ENCODE measurements at regions not wholly inside any gene's neighbourhood (a gene's known extent, or its start where the extent isn't known, plus 50 kb on each side); places are given as distances from the start of the nearest gene placed in this dataset.

DNA sequence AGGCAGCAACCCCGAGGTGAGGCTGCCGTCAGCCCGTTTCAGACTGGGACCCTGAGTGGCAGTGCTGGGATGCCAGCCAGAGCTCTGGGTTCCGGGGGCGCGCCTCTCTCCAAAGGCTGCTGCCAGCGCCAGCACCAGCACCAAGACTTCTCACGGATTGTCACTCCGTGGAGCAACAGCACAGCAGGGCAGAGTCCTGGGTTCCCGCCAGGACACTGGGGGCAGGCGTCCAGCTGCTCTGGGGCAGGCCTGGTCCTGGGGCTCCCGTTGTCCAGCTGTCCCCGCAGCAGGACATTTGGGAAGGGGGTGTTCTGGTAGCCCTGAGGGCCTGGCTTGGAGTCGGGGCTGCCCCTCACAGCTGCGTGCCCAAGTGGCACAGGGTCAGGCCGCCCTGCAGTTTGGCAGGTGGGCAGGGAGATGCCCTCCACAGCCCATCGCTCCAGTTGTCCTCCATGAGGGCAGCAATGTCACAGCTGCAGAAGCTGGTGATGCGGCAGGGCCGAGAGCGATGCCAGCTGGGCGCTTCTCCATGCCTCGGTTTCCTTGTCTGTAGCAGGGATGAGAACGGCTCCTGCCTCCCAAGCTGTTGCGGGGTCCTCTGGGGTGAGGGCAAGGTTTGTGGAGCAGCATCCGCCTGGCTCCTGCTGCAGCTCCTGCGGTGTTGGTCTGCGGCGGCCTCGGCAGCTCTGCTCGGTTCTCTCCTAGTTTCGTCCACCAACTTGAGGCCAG, 137.3 kb upstream of the CIBAR2 start:
- no peak for TF ChIP-seq EZH2 (IDR thresholded peaks at IDR 0.05; ENCODE audit: insufficient read depth, low read length)
- TF ChIP-seq, protein P1, sequence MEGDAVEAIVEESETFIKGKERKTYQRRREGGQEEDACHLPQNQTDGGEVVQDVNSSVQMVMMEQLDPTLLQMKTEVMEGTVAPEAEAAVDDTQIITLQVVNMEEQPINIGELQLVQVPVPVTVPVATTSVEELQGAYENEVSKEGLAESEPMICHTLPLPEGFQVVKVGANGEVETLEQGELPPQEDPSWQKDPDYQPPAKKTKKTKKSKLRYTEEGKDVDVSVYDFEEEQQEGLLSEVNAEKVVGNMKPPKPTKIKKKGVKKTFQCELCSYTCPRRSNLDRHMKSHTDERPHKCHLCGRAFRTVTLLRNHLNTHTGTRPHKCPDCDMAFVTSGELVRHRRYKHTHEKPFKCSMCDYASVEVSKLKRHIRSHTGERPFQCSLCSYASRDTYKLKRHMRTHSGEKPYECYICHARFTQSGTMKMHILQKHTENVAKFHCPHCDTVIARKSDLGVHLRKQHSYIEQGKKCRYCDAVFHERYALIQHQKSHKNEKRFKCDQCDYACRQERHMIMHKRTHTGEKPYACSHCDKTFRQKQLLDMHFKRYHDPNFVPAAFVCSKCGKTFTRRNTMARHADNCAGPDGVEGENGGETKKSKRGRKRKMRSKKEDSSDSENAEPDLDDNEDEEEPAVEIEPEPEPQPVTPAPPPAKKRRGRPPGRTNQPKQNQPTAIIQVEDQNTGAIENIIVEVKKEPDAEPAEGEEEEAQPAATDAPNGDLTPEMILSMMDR (IDR thresholded peaks at IDR 0.05; ENCODE audit: insufficient read depth, low read depth, low read length), result no peak
- Histone ChIP-seq H3K36me3 (ENCODE audit: insufficient read depth, low read length) (no peaks in the 10 kb centered on the region), H3K79me2 (ENCODE audit: insufficient read depth, low read length) (peaks cover 10% of the 10 kb centered on the region), H3K9ac (ENCODE audit: low read length) (no peak overlapping the region), H3K27ac (ENCODE audit: low read depth, low read length) (no peak overlapping the region), H3K9me3 (ENCODE audit: insufficient read depth, low read depth, low read length) (no peaks in the 10 kb centered on the region), H2AFZ (ENCODE audit: low read depth, low read length) (no peak overlapping the region), H3K4me3 (ENCODE audit: insufficient read depth, low read depth, low read length) (no peak overlapping the region), H3K4me2 (ENCODE audit: low read length) (no peak overlapping the region), H3K4me1 (ENCODE audit: insufficient read depth, low read length) (peaks cover 5% of the 10 kb centered on the region), H4K20me1 (ENCODE audit: insufficient read depth, low read length) (peaks cover 91% of the 10 kb centered on the region), H3K27me3 (ENCODE audit: insufficient read depth, low read length) (no peaks in the 10 kb centered on the region)
- Mint-ChIP-seq H3K36me3 (ENCODE audit: low read depth, unreplicated experiment) (peaks cover 4% of the 10 kb centered on the region), H3K27ac (ENCODE audit: unreplicated experiment) (no peak overlapping the region), H3K4me3 (ENCODE audit: unreplicated experiment) (no peak overlapping the region), H3K9me3 (ENCODE audit: unreplicated experiment) (no peaks in the 10 kb centered on the region), H3K4me1 (ENCODE audit: low read depth, unreplicated experiment) (peaks cover 5% of the 10 kb centered on the region), H3K27me3 (ENCODE audit: low read depth, unreplicated experiment) (peaks cover 11% of the 10 kb centered on the region)
- DNase-seq (ENCODE audit: low read depth), result no peak
- no peak for FAIRE-seq

DNA sequence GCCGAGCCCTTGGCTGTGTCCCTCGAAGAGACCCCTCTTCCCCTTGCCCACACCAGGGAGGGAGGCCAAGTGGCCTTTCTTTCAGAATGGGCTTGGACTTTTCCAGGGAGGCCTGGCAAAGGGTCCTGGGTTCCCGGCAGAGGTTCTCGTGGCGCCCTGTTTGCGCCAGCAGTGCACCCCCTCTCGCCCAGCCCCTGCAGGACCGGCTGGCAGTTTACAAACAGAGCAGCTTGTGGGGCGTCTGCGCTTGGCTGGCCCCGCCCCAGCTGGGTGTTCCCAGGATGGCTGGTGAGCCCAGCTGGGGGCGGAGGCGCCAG, 137.8 kb upstream of the CIBAR2 start:
- no peak for TF ChIP-seq EZH2 (IDR thresholded peaks at IDR 0.05; ENCODE audit: insufficient read depth, low read length)
- TF ChIP-seq, protein P1 (IDR thresholded peaks at IDR 0.05; ENCODE audit: insufficient read depth, low read depth, low read length), result no peak
- peaks cover 5% of the 10 kb centered on the region for H3K4me1 ChIP-seq (ENCODE audit: insufficient read depth, low read length)
- no peak overlapping the region for H3K4me3 Mint-ChIP-seq (ENCODE audit: unreplicated experiment)
- peaks cover 91% of the 10 kb centered on the region for H4K20me1 ChIP-seq (ENCODE audit: insufficient read depth, low read length)
- peaks cover 5% of the 10 kb centered on the region for H3K4me1 Mint-ChIP-seq (ENCODE audit: low read depth, unreplicated experiment)
- H3K27ac ChIP-seq (ENCODE audit: low read depth, low read length), result no peak overlapping the region
- no peak overlapping the region for H3K4me3 ChIP-seq (ENCODE audit: insufficient read depth, low read depth, low read length)
- H3K27me3 Mint-ChIP-seq (ENCODE audit: low read depth, unreplicated experiment), result peaks cover 11% of the 10 kb centered on the region
- no peaks in the 10 kb centered on the region for H3K27me3 ChIP-seq (ENCODE audit: insufficient read depth, low read length)
- no peak overlapping the region for H2AFZ ChIP-seq (ENCODE audit: low read depth, low read length)
- no peak overlapping the region for H3K4me2 ChIP-seq (ENCODE audit: low read length)
- H3K79me2 ChIP-seq (ENCODE audit: insufficient read depth, low read length), result peaks cover 10% of the 10 kb centered on the region
- FAIRE-seq (no peak), DNase-seq (ENCODE audit: low read depth) (no peak)
- no peak overlapping the region for H3K9ac ChIP-seq (ENCODE audit: low read length)
- no peaks in the 10 kb centered on the region for H3K36me3 ChIP-seq (ENCODE audit: insufficient read depth, low read length)
- no peak overlapping the region for H3K27ac Mint-ChIP-seq (ENCODE audit: unreplicated experiment)
- no peaks in the 10 kb centered on the region for H3K9me3 Mint-ChIP-seq (ENCODE audit: unreplicated experiment)
- H3K36me3 Mint-ChIP-seq (ENCODE audit: low read depth, unreplicated experiment), result peaks cover 4% of the 10 kb centered on the region
- no peaks in the 10 kb centered on the region for H3K9me3 ChIP-seq (ENCODE audit: insufficient read depth, low read depth, low read length)

DNA sequence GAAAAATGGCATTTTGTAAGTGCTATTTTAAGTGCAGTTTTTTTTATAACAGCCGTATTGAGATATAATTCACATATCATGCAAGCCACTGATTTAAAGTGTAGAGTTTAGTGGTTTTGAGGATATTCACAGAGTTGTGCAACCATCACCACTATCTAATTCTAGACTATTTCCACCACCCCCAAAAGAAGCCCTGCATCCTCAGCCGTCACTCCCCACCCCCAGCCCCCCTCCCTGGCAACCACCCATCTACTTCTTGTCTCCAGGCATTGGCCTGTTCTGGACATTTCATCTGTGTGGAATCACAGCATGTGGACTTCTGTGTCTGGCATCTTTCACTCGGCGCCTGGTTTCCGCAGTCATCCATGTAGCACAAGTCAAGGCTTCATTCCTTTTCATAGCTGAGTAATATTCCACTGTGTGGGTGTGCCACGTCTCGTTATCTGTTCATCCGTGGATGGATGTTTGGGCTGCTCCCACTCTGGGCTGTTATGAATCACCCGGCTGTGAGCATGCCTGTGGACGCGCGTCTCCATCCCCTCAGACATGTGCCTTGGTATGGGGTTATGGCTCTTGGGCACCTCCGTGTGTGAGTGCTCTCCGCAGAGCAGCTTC, 138.4 kb upstream of the CIBAR2 start:
- Histone ChIP-seq H3K4me2 (ENCODE audit: low read length) (no peak overlapping the region), H3K4me3 (ENCODE audit: insufficient read depth, low read depth, low read length) (no peak overlapping the region), H3K27me3 (ENCODE audit: insufficient read depth, low read length) (no peaks in the 10 kb centered on the region), H4K20me1 (ENCODE audit: insufficient read depth, low read length) (peaks cover 90% of the 10 kb centered on the region), H3K4me1 (ENCODE audit: insufficient read depth, low read length) (peaks cover 4% of the 10 kb centered on the region), H3K79me2 (ENCODE audit: insufficient read depth, low read length) (peaks cover 10% of the 10 kb centered on the region), H2AFZ (ENCODE audit: low read depth, low read length) (no peak overlapping the region), H3K9me3 (ENCODE audit: insufficient read depth, low read depth, low read length) (no peaks in the 10 kb centered on the region), H3K36me3 (ENCODE audit: insufficient read depth, low read length) (no peaks in the 10 kb centered on the region), H3K9ac (ENCODE audit: low read length) (no peak overlapping the region), H3K27ac (ENCODE audit: low read depth, low read length) (no peak overlapping the region)
- TF ChIP-seq EZH2 (IDR thresholded peaks at IDR 0.05; ENCODE audit: insufficient read depth, low read length), result no peak
- TF ChIP-seq, protein P1 (IDR thresholded peaks at IDR 0.05; ENCODE audit: insufficient read depth, low read depth, low read length), result no peak
- Mint-ChIP-seq H3K27ac (ENCODE audit: unreplicated experiment) (no peak overlapping the region), H3K4me3 (ENCODE audit: unreplicated experiment) (no peak overlapping the region), H3K36me3 (ENCODE audit: low read depth, unreplicated experiment) (peaks cover 2% of the 10 kb centered on the region), H3K4me1 (ENCODE audit: low read depth, unreplicated experiment) (peaks cover 1% of the 10 kb centered on the region), H3K9me3 (ENCODE audit: unreplicated experiment) (no peaks in the 10 kb centered on the region), H3K27me3 (ENCODE audit: low read depth, unreplicated experiment) (peaks cover 11% of the 10 kb centered on the region)
- FAIRE-seq (no peak), DNase-seq (ENCODE audit: low read depth) (no peak)
